GM21447 (cell line): ENCODE measurements at regions not wholly inside any gene's neighbourhood (a gene's known extent, or its start where the extent isn't known, plus 50 kb on each side); places are given as distances from the start of the nearest gene placed in this dataset.
"Not testable (repeated sequence)": the region's sequence is repeated elsewhere in the genome, so short reads cannot be mapped to it uniquely, and the experiment has no call there.

ENCODE experiments used
- ATAC-seq: cut with Tn5 transposase; IDR thresholded peaks from one replicate; pipeline ENCODE4 v1.9.1; 2021; ENCODE audit not compliant: unreplicated experiment

DNA sequence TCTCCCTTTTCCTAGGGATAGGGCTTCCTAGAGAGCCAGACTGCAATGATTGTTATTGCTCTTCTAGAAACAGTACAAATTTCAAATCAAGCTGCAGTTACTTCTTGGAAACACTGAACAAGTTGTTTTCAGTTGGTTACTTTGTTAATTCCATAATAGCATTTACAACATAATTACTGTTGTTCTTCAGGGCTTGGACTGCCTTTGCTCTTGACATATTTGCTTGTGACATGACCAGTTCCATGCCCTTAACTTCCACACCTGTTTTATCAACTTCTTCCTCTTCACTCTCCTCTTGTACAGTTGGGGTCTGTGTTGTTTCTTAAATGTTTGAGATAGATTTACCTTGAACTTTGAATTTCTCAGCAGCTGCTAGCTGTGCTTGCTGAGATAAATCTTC is 104.4 kb downstream of the SEC23IP start:
- ATAC-seq, result no peak

DNA sequence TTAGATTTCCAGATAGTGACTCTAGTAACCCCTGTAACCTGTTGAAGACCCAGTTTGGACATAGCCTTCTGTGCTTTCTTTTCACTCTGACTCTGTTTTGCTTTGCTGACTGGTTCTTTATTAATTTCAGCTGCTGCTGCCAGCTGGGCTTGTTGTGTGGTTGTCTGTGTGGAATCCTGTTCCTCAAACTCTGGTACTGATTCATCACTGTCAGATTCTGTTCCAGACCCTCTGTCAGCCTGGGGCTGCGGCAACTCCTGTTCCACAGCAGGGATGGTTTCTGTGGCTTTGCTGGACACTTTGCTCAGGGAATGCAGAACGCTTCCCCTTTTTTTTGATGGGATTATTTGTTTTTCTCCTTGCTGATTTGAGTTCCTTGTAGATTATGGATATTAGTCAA is 104.9 kb downstream of the SEC23IP start:
- no peak for ATAC-seq

DNA sequence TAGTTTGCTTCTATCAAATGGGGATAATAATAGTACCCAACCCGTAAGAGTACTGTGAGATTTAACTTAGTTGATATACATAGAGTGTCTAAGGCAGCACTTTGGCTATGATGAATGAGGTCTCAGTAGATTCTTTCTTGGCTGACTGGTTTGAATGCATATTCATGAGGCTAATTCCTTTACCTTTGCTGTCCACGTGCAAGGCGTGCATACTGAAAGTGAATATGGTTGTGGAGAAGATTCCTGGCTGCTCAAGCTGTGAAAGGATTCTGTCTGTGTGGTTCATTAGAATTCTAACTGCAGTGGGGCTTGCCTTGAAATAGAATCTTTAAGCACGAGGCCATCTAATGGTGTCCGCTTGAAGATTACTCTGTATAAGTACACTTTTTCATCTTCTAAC is 110.3 kb downstream of the SEC23IP start:
- no peak for ATAC-seq

DNA sequence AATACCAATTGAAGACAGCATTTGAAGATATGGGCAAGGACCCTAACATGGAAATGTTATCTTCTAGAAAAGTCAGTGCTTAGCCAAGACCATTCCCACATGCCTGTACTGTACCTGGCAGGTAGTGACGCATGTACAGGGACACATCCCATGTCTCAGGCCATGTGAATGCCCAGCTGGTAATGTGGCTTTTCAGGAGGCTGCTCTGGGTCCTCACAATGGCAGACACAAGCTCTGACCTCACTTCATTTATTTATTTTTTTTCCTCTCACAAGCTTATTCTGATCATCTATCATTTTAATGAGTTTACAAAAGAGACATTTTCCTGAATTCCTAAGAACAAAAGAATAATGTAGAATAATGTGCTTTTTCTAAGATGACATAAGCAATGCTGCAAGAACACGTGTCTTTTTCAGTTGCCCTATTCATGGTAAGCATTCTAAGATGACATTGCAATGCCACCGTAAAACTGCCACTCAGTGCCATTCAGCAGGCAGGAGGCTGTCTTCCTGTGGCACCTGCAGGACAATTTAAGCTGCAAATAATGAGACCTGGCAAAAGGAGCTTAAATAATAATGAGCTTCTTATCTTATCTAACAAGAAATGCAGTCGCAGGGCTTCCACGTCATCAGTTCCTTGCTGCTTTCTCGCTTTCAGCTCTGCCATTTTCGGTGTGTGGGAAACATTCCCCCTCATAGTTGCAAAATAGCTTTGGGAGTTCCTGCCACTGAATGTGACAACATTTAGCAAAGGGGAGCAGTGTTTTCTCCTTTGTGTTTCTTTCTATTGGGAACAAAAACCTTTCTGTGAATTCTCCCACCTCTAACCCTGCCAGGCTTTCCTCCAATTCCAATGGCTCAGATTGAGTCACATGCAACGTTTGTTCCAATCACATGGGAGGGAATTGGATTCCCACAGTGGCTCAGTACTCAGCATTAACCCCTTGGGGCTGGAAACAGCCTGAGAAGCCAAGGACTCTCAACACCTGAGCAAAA is 113.0 kb downstream of the SEC23IP start:
- no peak for ATAC-seq

DNA sequence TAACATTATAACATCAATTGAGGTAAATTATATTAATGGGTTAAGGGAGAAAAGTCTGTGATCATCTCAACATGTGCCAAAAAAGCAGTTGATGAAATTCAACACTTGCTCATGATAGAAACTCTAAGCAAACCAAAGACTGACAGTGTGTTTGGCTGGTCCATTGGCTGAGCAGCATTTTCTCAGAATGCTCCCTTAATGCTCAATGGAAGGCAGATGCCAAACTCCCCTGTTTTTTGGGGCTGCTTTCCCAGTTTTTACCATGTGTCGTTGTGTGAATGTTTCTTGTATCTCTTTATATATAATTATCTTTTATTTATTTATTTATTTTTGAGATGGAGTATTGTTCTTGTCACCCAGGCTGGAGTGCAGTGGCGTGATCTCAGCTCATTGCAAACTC is 114.7 kb downstream of the SEC23IP start:
- no peak for ATAC-seq

DNA sequence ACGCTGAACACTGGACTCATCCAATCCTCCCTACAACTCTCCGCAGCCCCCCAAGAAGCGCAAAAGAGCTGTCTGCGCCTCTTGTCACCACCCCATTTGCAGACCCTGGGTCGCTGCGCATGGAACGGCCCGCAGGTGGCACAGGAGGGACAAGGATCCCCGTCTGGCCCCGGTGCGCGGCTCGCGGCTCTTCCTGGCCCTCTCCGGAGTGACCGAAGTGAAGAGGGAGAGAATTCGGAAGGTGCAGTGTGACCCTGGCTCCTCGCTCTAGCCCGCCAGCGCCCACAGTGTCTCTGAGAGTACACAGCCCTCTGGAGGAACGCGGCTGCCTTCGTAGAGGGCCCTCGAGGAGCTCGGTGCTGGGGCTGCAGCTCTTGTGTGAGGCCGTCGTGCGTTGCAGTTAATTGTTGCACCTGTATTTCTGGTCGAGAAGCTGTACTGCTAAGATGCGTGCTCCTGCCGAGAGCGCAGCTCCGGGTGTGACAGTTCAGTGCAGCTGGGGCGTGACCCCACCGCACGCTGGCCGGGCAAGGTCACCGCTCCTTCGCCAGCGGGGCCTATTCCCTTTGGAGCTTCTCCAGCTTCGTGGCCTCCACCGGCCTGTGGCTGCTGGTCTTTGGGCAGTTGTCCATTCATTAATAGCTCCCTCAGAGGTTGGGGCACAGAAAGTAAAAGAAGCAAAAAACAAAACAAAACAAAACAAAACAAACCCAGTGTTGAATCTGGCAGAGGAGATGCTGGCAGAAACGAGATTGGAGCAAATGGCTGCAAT is 119.0 kb downstream of the SEC23IP start:
- ATAC-seq, result no peak

DNA sequence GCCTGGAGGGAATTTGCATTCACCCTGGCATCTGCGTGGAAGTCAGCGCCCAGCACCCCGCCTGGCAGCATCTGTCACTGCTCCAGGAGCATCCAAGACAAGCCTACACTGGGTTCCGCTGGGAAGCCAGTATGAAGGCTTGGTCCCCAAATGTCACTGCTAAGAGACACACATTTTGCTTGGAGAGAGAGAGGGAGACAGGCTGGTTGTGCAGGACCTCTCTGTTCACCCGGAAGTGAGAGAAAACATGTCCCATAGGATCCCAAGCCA is 119.5 kb downstream of the SEC23IP start:
- no peak for ATAC-seq

DNA sequence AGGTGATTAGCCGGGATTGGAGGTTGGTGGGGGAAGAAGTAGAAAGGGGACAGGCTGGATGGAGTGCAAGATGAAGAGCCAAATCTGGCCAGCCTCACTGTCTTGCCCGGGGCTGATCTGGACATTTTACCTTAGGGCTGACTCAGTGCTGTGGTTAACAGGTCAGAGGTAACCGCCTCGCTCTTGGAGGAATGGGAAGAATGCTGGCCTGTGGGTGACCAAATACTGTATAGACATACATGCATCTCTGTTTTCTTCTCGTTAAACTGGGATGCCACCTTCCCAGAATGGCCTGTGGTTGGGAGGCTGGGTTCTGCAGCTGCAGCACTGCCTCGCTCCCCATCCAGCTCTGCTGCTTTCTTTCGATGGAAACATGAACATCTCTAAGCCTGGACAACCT is 120.0 kb downstream of the SEC23IP start:
- ATAC-seq, result no peak

DNA sequence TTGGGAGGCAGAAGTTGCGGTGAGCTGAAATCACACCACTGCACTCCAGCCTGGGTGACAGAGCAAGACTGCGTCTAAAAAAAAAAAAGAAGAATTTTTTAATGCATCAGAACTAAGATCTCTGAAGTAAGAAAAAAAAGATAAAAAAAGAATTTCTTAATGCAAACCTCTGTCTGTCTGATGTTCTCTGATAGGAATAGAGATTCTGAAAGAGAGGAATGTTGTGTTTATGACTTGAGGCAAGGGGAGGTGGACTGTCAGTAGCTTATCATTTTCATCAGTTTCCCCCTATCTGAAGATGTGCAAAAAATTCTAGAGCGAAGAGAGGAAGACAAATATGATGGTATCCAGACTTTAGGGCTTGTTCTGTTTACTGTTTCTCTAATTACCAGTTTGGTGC is 121.5 kb downstream of the SEC23IP start:
- ATAC-seq, result no peak

DNA sequence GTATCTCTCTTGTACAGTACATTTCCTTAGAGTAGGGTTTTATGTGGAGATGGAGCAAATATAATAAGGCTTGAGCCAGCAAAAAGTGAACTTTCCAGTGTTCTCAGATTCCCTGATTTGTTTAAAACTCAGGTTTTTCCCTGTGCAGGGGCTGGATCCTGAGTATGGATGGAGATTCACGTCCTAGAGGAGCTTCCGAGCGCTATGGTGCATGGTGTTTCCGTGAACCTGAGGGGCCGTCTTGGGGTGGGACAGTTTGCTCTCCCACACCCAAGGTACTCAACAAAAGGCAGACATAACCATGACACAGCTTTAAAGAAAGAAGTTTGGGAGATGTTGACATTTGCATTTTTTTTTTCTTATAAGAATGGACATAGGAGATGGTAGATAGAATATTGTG is 122.5 kb downstream of the SEC23IP start:
- ATAC-seq, result no peak

DNA sequence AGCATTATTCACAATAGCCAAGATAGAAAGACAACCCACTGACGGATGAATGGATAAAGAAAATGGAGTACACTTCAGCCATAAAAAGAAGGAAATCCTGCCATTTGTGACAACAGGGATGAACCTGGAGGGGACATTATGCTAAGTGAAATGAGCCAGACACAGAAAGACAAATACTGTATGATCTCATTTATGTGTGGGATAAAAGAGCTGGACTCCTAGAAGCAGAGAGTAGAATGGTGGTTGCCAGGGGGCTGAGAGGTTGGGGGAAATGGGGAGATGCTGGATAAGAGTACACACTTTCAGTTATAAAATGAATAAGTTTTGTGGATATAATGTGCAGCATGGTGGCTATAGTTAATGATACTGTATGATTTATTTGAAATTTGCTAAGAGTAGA is 124.4 kb downstream of the SEC23IP start:
- no peak for ATAC-seq

DNA sequence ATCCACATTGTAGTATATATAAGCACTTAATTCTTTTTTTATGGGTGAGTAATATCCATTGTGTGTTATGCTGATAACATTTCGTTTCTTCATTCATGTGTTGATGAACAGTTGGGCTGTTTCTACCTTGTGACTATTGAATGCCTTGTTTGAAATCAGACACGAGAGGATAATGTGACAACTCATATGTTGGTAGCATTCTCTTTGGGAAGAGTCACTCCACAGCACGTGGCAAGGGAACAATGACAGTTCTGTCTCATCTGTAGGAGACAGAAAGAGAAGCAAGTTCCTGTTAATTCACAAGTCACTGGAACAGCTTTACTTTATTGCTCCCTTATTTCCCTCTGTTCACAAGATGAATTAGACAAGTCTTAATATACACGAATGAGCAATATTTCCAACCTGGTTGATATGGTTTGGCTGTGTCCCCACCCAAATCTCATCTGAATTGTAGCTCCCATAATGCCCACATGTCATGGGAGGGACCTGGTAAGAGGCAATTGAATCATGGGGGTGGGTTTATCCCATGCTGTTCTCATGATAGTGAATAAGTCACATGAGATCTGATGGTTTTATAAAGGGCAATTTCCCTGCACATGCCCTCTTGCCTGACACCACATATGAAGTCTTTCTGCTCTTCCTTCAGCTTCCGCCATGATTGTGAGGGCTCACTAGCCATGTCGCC is 125.3 kb downstream of the SEC23IP start:
- no peak for ATAC-seq

DNA sequence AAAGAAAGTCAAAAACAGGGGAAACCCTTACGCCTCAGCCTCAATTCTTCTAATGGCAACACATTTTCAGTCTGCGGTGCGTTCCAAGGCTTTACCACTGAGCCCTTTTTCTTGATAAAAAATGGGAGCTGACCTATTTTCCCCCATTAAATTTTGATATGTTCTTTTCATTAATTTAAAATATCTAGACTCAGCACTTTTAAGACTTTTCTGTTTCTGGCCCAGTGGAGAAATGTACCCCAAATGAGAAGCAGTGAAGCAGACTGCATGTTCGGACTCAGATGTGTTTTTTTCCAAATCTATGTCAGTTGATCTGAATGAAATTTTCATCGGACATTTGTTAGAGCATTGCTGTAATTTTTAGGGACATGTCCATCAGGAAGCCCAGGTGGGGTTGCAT is 126.2 kb downstream of the SEC23IP start:
- no peak for ATAC-seq

DNA sequence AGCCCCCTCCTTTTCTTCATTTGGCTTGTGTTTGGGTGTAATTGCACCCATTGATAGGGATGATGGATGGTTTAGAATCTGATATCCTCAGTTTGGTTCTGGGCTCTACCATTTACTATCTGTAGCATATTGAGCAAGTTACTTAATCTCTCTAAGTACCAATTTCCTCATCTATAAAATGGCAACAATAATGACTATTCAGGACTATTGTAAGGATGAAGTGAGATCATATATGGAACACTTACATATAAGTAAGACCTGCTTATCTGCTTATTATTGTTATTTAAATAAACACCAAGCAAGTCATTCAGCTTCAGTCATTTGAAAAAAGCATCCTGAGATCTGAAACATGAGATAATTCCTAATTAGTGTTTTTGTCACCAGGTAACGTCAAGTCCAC is 127.0 kb downstream of the SEC23IP start:
- no peak for ATAC-seq

DNA sequence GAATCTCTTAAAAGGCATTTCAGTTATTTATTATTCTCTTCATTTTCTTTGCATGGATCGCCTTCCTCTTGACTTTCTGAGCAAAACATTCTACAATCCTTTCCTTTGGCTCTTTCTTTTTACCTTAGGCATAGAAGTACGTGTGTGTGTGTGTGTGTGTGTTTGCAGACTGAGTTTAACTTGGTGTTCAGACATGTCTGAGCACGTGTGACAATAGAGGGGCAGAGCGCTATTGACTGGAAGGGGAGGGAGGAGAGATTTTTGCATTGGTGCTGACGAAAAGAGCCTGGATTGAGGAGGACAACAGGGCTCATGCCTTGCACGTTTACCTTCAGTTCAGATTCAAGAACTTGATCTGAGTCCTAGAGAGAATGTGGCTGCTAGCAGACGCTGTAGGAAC is 129.8 kb downstream of the SEC23IP start:
- no peak for ATAC-seq

DNA sequence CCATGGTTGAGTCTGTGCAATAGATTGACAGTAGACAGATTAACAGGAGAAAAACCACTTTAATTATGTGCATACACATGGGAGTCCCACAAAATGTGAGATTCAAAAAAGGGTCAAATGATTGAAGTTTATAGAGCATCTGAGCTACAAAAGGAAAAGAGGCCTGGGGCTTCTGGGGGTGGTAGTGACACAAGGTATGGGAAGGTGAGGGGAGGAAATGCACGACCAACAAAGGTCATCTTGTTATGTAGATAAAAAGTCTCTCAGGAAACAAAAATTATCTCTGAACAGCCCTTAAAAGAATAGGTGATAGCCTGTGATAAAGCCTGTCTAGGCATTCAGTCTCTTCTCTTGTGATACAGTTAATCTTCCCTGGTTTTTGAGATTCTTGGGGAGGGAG is 141.7 kb downstream of the SEC23IP start:
- no peak for ATAC-seq

DNA sequence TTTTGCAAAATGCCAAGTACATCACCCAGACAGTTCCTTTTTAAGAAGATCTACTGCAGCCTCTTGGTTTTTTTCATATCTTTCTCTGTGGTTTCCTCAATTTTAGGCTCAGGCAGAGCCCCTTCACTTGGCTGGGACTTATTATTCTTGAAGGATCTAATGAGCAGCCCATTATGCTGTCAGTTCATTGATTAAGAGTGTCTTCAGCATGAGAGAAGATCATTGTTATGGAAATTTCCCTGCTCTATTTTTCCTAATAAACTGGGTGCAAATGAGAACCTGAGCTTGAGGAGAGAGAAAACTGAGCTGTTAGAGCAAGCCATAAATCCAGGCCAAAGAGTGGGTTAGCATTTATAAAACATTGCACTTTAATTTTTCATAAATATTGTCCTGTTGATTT is 146.5 kb downstream of the SEC23IP start:
- ATAC-seq, result no peak

DNA sequence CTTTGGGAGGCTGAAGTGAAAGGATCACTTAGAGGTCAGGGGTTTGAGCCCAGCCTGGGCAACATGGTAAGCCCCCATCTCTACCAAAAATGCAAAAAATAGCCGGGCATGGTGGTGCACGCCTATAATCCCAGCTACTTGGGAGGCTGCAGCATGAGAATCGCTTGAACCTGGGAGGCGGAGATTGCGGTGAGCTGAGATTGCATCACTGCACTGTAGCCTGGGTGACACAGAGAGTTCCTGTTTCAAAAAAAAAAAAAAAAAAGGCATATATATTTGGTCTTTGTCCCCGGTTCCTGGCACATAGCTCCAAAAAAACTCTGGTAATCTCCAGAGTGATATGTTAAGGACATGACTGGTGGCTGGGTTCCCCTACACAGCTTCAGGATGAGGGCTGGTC is 147.3 kb downstream of the SEC23IP start:
- ATAC-seq, result no peak

DNA sequence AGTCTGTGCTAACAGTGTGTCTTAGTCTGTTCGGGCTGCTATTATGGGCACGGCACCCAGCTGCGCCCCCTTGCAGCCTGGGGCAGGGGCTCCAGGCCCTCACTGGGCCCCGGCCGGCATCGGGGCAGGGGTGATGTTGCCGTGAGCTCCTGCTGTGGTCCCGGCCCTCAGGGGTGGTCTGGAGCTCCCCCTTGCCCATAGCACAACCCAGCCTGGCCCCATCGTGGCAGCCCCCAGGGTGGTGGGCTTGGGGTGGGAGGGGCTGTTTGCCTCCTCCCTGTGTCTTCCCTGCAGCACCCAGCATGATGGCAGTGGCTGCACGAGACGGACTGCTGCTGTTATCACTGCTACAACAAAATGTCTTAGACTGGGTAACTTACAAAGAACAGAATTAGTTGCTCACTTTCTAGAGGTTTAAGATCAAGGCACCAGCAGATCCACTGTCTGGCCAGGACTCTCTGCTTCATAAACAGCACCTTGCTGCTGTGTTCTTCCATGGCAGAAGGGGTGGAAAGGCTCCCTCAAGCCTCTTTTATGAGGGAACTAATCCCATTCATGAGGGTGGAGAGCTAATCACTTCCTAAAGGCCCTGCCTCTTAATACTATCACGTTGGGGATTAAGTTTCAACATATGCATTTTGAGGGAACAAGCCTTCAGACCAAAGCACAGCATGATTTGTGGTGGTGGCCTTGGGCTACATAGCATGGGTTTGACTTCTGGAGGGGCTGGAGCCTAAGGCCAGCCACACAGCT is 149.5 kb downstream of the SEC23IP start:
- ATAC-seq, result no peak

DNA sequence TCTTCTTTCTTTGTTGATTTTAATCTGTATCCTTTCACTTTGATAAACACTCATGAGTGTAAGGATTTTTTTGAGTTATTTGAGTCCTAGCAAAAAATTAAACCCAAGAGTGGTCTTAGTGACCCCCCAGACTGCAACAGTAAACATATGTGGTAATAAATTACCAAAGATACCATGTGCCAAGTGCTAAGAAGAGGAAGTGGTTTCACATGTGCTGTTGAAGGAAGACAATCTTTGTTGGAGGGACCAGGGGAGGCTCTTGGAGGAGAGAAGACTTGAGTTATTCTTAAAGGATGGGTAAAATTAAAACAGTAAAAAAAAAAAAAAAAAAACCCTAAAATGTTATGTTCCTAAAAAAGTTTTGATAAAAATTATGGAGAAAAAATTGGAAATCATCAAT is 150.2 kb downstream of the SEC23IP start:
- ATAC-seq, result no peak

DNA sequence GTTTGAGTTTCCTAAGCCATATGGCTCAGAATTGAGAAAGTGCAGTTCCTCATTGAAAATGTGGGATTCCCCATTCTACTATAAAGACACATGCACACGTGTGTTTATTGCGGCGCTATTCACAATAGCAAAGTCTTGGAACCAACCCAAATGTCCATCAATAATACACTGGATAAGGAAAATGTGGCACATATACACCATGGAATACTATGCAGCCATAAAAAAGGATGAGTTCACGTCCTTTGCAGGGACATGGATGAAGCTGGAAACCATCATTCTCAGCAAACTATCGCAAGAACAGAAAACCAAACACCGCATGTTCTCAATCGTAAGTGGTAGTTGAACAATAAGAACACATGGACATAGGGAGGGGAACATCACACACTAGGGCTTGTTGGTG is 154.8 kb downstream of the SEC23IP start:
- ATAC-seq, result not testable (repeated sequence)
